A673 (cell line): ENCODE measurements at regions not wholly inside any gene's neighbourhood (a gene's known extent, or its start where the extent isn't known, plus 50 kb on each side); places are given as distances from the start of the nearest gene placed in this dataset.
A peak's percentile ranks its signal among the peaks of the same experiment; 100 is the strongest.

Source experiments
- BruUV-seq: library from RNA; stranded (reverse); fragments of 400-500 nt; replicated peaks from 2 replicates; lab custom pipeline; 2021; lab: Mats Ljungman, UMichigan
- CTCF ChIA-PET: fragments of 300-600 bp; sonication (Branson Sonifier 250); formaldehyde crosslinking; loops from one replicate; lab custom pipeline; 2022; ENCODE audit warnings: antibody characterized with exemption; lab: Charles Lee
- POLR2A ChIA-PET: fragments of 300-600 bp; sonication (Branson Sonifier 250); formaldehyde crosslinking; loops from one replicate; lab custom pipeline; 2022; ENCODE audit warnings: antibody characterized with exemption; ENCODE audit not compliant: low non-redundant PET; lab: Charles Lee
- DNase-seq: peaks from one replicate; pipeline ENCODE4 v3.0.0-alpha.2; 2015; ENCODE audit warnings: low spot score
- H3K27ac ChIP-seq: fragments of 200-600 bp; sonication (generic); 2 replicates; pipeline ENCODE4 v1.5.1; 2016; ENCODE audit warnings: mixed run types, low read depth, mild to moderate bottlenecking, mixed read lengths, antibody characterized with exemption, low read length; ENCODE audit not compliant: poor library complexity, severe bottlenecking
- H3K27me3 ChIP-seq: fragments of 200-600 bp; sonication (generic); replicated peaks from 2 replicates; pipeline ENCODE4 v1.6.1; 2017; ENCODE audit warnings: mixed run types, low read depth, mild to moderate bottlenecking, mixed read lengths, antibody characterized with exemption, low read length; ENCODE audit not compliant: insufficient read depth, poor library complexity
- H3K36me3 ChIP-seq: fragments of 200-600 bp; sonication (generic); 2 replicates; pipeline ENCODE4 v1.6.1; 2016; ENCODE audit warnings: mixed run types, mild to moderate bottlenecking, mixed read lengths, antibody characterized with exemption, low read length; ENCODE audit not compliant: insufficient read depth, poor library complexity, severe bottlenecking
- H3K4me1 ChIP-seq: fragments of 200-600 bp; sonication (generic); 2 replicates; pipeline ENCODE4 v1.6.1; 2017; ENCODE audit warnings: mixed run types, mild to moderate bottlenecking, mixed read lengths, antibody characterized with exemption, low read length; ENCODE audit not compliant: insufficient read depth, poor library complexity, severe bottlenecking
- H3K4me3 ChIP-seq: fragments of 200-600 bp; sonication (generic); 2 replicates; pipeline ENCODE4 v1.5.1; 2016; ENCODE audit warnings: low read depth, mixed run types, mild to moderate bottlenecking, mixed read lengths, low read length; ENCODE audit not compliant: poor library complexity, severe bottlenecking
- H3K9me3 ChIP-seq: fragments of 200-600 bp; sonication (generic); 2 replicates; pipeline ENCODE4 v1.6.1; 2016; ENCODE audit warnings: mixed run types, low read depth, mild to moderate bottlenecking, mixed read lengths, antibody characterized with exemption, low read length; ENCODE audit not compliant: poor library complexity, severe bottlenecking
- EZH2 ChIP-seq: fragments of 200-600 bp; sonication (generic); IDR thresholded peaks from 2 replicates; pipeline ENCODE4 v1.6.1; 2017; ENCODE audit warnings: borderline replicate concordance, low read depth, mild to moderate bottlenecking, mixed read lengths, antibody characterized with exemption, low read length; ENCODE audit not compliant: poor library complexity, severe bottlenecking
- intact Hi-C: fragments of 100-400 bp; cut with micrococcal nuclease; formaldehyde crosslinking; loops from one replicate; pipeline ENCODE4 v1.10.0; 2022; ENCODE audit not compliant: unreplicated experiment
- TF ChIP-seq, protein P1 (sequence below): fragments of 300-800, 200-600 bp; sonication (generic); conservative IDR thresholded peaks from 2 replicates; pipeline ENCODE4 v1.5.1; 2017; ENCODE audit warnings: low read depth, mild to moderate bottlenecking, antibody characterized with exemption, low read length, moderate library complexity, mixed read lengths

DNA sequence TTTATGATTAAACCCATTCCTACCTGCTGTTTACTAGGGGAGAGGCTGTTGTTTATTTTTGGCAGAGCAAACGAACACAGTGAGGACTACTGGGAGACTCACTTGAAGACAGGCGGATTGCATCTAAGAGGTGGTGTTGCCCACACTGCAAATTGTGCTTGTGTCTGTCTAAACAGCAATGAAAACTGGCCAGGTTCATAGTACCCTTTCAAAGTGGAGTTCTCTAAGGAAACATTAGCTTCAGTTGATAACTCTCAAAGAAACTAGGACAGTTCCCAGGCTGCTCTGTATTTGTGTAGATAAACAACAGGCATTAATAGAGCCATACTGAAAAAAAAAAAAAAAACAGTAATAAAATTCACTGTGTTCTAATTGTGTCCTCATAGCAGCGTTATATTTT is 466.0 kb upstream of the RGS6 start:
- Histone ChIP-seq H3K36me3 (no peaks in the 10 kb centered on the region), H3K4me1 (peaks cover 11% of the 10 kb centered on the region), H3K27me3 (no peaks in the 10 kb centered on the region), H3K27ac (no peak overlapping the region), H3K9me3 (no peaks in the 10 kb centered on the region), H3K4me3 (no peak overlapping the region)
- BruUV-seq: no TSS peak
- intact Hi-C loops: no loop called here
- POLR2A ChIA-PET: no interaction called here
- no peak for DNase-seq
- TF ChIP-seq, protein P1, sequence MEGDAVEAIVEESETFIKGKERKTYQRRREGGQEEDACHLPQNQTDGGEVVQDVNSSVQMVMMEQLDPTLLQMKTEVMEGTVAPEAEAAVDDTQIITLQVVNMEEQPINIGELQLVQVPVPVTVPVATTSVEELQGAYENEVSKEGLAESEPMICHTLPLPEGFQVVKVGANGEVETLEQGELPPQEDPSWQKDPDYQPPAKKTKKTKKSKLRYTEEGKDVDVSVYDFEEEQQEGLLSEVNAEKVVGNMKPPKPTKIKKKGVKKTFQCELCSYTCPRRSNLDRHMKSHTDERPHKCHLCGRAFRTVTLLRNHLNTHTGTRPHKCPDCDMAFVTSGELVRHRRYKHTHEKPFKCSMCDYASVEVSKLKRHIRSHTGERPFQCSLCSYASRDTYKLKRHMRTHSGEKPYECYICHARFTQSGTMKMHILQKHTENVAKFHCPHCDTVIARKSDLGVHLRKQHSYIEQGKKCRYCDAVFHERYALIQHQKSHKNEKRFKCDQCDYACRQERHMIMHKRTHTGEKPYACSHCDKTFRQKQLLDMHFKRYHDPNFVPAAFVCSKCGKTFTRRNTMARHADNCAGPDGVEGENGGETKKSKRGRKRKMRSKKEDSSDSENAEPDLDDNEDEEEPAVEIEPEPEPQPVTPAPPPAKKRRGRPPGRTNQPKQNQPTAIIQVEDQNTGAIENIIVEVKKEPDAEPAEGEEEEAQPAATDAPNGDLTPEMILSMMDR: no peak
- no peak for TF ChIP-seq EZH2
- CTCF ChIA-PET: no interaction called here

DNA sequence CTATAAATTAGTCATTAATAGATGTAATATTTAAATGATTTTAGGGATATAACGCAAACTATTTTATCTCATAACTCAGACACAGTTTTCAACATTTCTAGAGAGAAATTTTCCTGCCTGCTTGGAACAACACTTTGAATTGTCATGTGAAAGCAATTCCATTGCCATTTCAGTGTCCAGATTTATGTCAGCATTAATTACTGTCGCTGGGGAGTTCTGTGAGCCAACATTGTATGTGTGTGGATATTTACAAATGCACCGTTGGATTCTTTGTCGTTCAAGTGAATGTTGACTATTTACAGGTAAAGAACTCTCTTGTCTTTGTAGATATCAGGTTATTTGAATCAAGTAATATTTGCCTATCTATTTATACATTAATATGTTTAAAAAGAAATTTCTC is 465.3 kb upstream of the RGS6 start:
- H3K4me3 ChIP-seq: no peak overlapping the region
- H3K27ac ChIP-seq: no peak overlapping the region
- intact Hi-C loops: no loop called here
- ChIA-PET POLR2A (no interaction called here), CTCF (no interaction called here)
- TF ChIP-seq, protein P1: no peak
- TF ChIP-seq EZH2: no peak
- no peaks in the 10 kb centered on the region for H3K36me3 ChIP-seq
- no peak for DNase-seq
- no peaks in the 10 kb centered on the region for H3K9me3 ChIP-seq
- no TSS peak for BruUV-seq
- H3K4me1 ChIP-seq: peaks cover 11% of the 10 kb centered on the region
- H3K27me3 ChIP-seq: no peaks in the 10 kb centered on the region

- BruUV-seq: no TSS peak
Observed at GRCh38 chr14:71467361-71467811, 464.8 kb upstream of the RGS6 start.

More at GRCh38 chr14:71467361-71467811, 464.8 kb upstream of the RGS6 start:
- DNase-seq: peak; percentile 35
- ChIA-PET CTCF (no interaction called here), POLR2A (interaction anchor here (0.6 kb wide), 1 partner anchor 173 kb away, joined by 9 read pairs; no protein-coding TSS in a partner anchor)
- Histone ChIP-seq H3K4me3 (no peak overlapping the region), H3K27me3 (no peaks in the 10 kb centered on the region), H3K4me1 (peaks cover 13% of the 10 kb centered on the region), H3K36me3 (no peaks in the 10 kb centered on the region), H3K27ac (no peak overlapping the region), H3K9me3 (no peaks in the 10 kb centered on the region)
- intact Hi-C loops: no loop called here
- TF ChIP-seq EZH2: no peak
- TF ChIP-seq, protein P1: no peak
